OCI-LY3 (cell line): ENCODE measurements at regions not wholly inside any gene's neighbourhood (a gene's known extent, or its start where the extent isn't known, plus 50 kb on each side); places are given as distances from the start of the nearest gene placed in this dataset.

ENCODE experiments used
- EZH2phosphoT487 ChIP-seq: fragments of 200-600 bp; shearing (Covaris generic); IDR thresholded peaks from 2 replicates; pipeline ENCODE4 v1.6.1; 2018; ENCODE audit warnings: antibody characterized with exemption, mixed run types, low read depth
- TF ChIP-seq, protein P1 (sequence below): fragments of 200-600, 300-600 bp; sonication (generic); IDR thresholded peaks from 2 replicates; pipeline ENCODE4 v1.5.1; 2014; ENCODE audit warnings: antibody characterized with exemption, low read length, low read depth

DNA sequence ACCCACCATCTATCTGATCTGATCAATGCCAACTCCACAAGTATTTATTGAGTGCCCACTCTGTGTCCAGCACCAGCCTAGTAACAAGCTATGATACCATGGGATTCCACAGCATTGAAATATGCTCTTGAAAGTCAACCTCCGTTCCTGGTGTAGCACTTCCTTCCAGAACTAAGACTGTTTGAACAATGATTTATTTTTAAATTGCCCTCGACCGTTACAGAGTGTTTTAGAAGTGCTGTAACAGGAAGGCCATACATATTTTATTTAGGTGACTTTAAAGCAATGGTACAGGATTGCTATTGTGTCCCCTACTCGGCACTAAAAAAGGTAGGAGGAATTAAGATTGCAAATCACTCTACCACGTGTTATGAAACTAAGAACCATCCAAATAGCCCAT, 225.6 kb downstream of the TEX36 start:
- no peak for TF ChIP-seq EZH2phosphoT487
- TF ChIP-seq, protein P1, sequence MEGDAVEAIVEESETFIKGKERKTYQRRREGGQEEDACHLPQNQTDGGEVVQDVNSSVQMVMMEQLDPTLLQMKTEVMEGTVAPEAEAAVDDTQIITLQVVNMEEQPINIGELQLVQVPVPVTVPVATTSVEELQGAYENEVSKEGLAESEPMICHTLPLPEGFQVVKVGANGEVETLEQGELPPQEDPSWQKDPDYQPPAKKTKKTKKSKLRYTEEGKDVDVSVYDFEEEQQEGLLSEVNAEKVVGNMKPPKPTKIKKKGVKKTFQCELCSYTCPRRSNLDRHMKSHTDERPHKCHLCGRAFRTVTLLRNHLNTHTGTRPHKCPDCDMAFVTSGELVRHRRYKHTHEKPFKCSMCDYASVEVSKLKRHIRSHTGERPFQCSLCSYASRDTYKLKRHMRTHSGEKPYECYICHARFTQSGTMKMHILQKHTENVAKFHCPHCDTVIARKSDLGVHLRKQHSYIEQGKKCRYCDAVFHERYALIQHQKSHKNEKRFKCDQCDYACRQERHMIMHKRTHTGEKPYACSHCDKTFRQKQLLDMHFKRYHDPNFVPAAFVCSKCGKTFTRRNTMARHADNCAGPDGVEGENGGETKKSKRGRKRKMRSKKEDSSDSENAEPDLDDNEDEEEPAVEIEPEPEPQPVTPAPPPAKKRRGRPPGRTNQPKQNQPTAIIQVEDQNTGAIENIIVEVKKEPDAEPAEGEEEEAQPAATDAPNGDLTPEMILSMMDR: no peak
